SK-N-MC (cell line): ENCODE measurements at regions not wholly inside any gene's neighbourhood (a gene's known extent, or its start where the extent isn't known, plus 50 kb on each side); places are given as distances from the start of the nearest gene placed in this dataset.

Experiments
- EZH2 ChIP-seq: fragments of 200-600 bp; sonication (generic); IDR thresholded peaks from one replicate; pipeline ENCODE4 v1.6.1; 2017; ENCODE audit warnings: antibody characterized with exemption
- FOXP2 ChIP-seq: optimal IDR thresholded peaks from 2 replicates; pipeline ENCODE3; 2011; ENCODE audit warnings: mild to moderate bottlenecking, moderate library complexity; ENCODE audit not compliant: insufficient read depth; ENCODE audit errors: extremely low read length, control extremely low read depth
- POLR2AphosphoS5 ChIP-seq: IDR thresholded peaks from 2 replicates; pipeline ENCODE4 v1.6.1; 2012; ENCODE audit warnings: mild to moderate bottlenecking, low read depth, low read length, borderline replicate concordance

GRCh38 chr14:44165936-44166335 is 341.1 kb downstream of the FSCB start:
- TF ChIP-seq EZH2 (no peak), POLR2AphosphoS5 (no peak), FOXP2 (no peak)
